MCF 10A (cell line): ENCODE measurements at regions not wholly inside any gene's neighbourhood (a gene's known extent, or its start where the extent isn't known, plus 50 kb on each side); places are given as distances from the start of the nearest gene placed in this dataset.

ENCODE experiments used
- BruUV-seq: library from RNA; stranded (reverse); fragments of 400-500 nt; replicated peaks from 2 replicates; lab custom pipeline; 2021; lab: Mats Ljungman, UMichigan
- CTCF ChIA-PET: fragments of 300-600 bp; sonication (Branson Sonifier 250); formaldehyde crosslinking; extraction: SDS; loops from one replicate; lab custom pipeline; 2021; ENCODE audit warnings: antibody characterized with exemption, inconsistent platforms; lab: Yijun Ruan, JAX
- POLR2A ChIA-PET: fragments of 300-600, 350-650 bp; sonication (Branson Sonifier 250); formaldehyde crosslinking; extraction: SDS; loops from one replicate; lab custom pipeline; 2020; ENCODE audit warnings: antibody characterized with exemption, inconsistent platforms; lab: Yijun Ruan, JAX
- DNase-seq: peaks from one replicate; pipeline ENCODE4 v3.0.0-alpha.2; 2018; ENCODE audit not compliant: unreplicated experiment
- H3K27ac Mint-ChIP-seq: one replicate; pipeline ENCODE4 v1.8.0; 2022; ENCODE audit warnings: mild to moderate bottlenecking, low read depth, mixed read lengths; ENCODE audit not compliant: unreplicated experiment
- H3K27me3 Mint-ChIP-seq: one replicate; pipeline ENCODE4 v1.8.0; 2022; ENCODE audit warnings: mixed read lengths; ENCODE audit not compliant: insufficient read depth, unreplicated experiment
- H3K36me3 Mint-ChIP-seq: one replicate; pipeline ENCODE4 v1.8.0; 2022; ENCODE audit warnings: mild to moderate bottlenecking, moderate library complexity, mixed read lengths; ENCODE audit not compliant: insufficient read depth, unreplicated experiment
- H3K4me1 Mint-ChIP-seq: one replicate; pipeline ENCODE4 v1.8.0; 2022; ENCODE audit warnings: mixed read lengths; ENCODE audit not compliant: insufficient read depth, unreplicated experiment
- H3K4me3 Mint-ChIP-seq: one replicate; pipeline ENCODE4 v1.8.0; 2022; ENCODE audit warnings: mild to moderate bottlenecking, moderate library complexity, mixed read lengths; ENCODE audit not compliant: unreplicated experiment
- H3K9me3 Mint-ChIP-seq: one replicate; pipeline ENCODE4 v1.8.0; 2022; ENCODE audit warnings: mixed read lengths; ENCODE audit not compliant: unreplicated experiment
- intact Hi-C: fragments of 100-400 bp; cut with micrococcal nuclease; formaldehyde crosslinking; loops from 2 replicates; pipeline ENCODE4 v1.14.1; 2022
- TF ChIP-seq, protein P1 (sequence below): fragments of 200-600 bp; IDR thresholded peaks from one replicate; pipeline ENCODE4 v1.8.0; 2022; ENCODE audit warnings: antibody characterized with exemption, mild to moderate bottlenecking; ENCODE audit not compliant: unreplicated experiment

DNA sequence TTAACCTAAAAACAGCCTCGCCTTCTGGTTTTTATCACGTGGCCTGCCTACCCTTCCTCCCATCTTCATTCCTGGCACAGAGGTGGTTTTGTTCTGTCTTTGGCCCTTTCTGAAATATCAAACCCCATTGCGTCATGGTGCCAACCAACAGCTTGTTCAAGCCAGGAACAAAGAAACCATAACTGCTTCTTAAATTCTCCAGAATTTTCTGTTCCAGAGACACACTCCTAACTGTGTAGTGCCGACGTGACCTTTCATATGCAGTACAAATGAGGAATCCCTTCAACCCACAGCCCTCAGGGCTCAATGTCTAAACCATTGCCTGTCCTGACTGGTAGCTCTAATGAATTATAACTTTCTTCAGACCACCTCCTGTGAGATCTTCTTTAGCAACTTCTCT is 82.2 kb upstream of the TNP1 start:
- H3K9me3 Mint-ChIP-seq, result no peaks in the 10 kb centered on the region
- no peaks in the 10 kb centered on the region for H3K4me1 Mint-ChIP-seq
- POLR2A ChIA-PET, result no interaction called here
- CTCF ChIA-PET, result interaction anchor here (0.7 kb wide), 1 partner anchor 209 kb away, joined by 3 read pairs; no protein-coding TSS in a partner anchor
- no peak overlapping the region for H3K4me3 Mint-ChIP-seq
- TF ChIP-seq, protein P1, sequence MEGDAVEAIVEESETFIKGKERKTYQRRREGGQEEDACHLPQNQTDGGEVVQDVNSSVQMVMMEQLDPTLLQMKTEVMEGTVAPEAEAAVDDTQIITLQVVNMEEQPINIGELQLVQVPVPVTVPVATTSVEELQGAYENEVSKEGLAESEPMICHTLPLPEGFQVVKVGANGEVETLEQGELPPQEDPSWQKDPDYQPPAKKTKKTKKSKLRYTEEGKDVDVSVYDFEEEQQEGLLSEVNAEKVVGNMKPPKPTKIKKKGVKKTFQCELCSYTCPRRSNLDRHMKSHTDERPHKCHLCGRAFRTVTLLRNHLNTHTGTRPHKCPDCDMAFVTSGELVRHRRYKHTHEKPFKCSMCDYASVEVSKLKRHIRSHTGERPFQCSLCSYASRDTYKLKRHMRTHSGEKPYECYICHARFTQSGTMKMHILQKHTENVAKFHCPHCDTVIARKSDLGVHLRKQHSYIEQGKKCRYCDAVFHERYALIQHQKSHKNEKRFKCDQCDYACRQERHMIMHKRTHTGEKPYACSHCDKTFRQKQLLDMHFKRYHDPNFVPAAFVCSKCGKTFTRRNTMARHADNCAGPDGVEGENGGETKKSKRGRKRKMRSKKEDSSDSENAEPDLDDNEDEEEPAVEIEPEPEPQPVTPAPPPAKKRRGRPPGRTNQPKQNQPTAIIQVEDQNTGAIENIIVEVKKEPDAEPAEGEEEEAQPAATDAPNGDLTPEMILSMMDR, result no peak
- DNase-seq, result no peak
- H3K27ac Mint-ChIP-seq, result no peak overlapping the region
- intact Hi-C loops, result no loop called here
- no TSS peak for BruUV-seq
- H3K27me3 Mint-ChIP-seq, result peaks cover 10% of the 10 kb centered on the region
- no peaks in the 10 kb centered on the region for H3K36me3 Mint-ChIP-seq

GRCh38 chr2:216936954-216937357 is 77.1 kb upstream of the TNP1 start:
- intact Hi-C loops, result no loop called here
- H3K4me3 Mint-ChIP-seq, result no peak overlapping the region
- no peak overlapping the region for H3K27ac Mint-ChIP-seq
- H3K4me1 Mint-ChIP-seq, result no peaks in the 10 kb centered on the region
- H3K9me3 Mint-ChIP-seq, result no peaks in the 10 kb centered on the region
- CTCF ChIA-PET, result interaction anchor here (1.1 kb wide), 1 partner anchor 240 kb away, joined by 4 read pairs; no protein-coding TSS in a partner anchor
- peaks cover 10% of the 10 kb centered on the region for H3K27me3 Mint-ChIP-seq
- BruUV-seq, result no TSS peak
- H3K36me3 Mint-ChIP-seq, result no peaks in the 10 kb centered on the region
- DNase-seq, result no peak
- TF ChIP-seq, protein P1, result no peak
- POLR2A ChIA-PET, result no interaction called here

DNA sequence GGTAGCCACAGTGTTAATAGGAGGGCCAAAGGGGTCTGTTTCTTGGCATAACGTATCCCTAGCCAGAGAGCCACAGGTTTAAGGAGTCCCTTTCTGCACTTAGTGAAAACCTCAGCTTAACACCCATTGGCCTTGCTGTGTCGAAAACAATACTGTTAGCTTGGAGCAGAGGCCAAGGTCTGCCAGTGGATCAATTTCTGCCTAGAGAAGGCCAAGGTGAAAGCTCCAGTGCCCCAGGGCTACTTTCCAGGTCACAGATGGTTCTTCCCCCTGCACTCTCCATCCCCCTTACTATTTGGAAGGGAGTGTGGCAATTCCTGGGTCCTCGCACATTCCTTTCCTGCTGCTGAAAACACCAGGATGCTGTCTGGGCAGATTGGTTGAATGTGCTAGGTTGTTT is 74.8 kb upstream of the TNP1 start:
- CTCF ChIA-PET, result interaction anchor here (0.5 kb wide), 1 partner anchor 576 kb away, joined by 3 read pairs; no protein-coding TSS in a partner anchor
- POLR2A ChIA-PET, result no interaction called here
- no peak overlapping the region for H3K27ac Mint-ChIP-seq
- no peak overlapping the region for H3K4me3 Mint-ChIP-seq
- intact Hi-C loops, result no loop called here
- H3K9me3 Mint-ChIP-seq, result no peaks in the 10 kb centered on the region
- no peaks in the 10 kb centered on the region for H3K36me3 Mint-ChIP-seq
- no peak for DNase-seq
- H3K4me1 Mint-ChIP-seq, result no peaks in the 10 kb centered on the region
- TF ChIP-seq, protein P1, result no peak
- BruUV-seq, result no TSS peak
- peaks cover 10% of the 10 kb centered on the region for H3K27me3 Mint-ChIP-seq

- no peak overlapping the region for H3K4me3 Mint-ChIP-seq
- no peak overlapping the region for H3K27ac Mint-ChIP-seq
- intact Hi-C loops, result no loop called here
- H3K36me3 Mint-ChIP-seq, result no peaks in the 10 kb centered on the region
- no peak for DNase-seq
- ChIA-PET POLR2A (no interaction called here), CTCF (no interaction called here)
- TF ChIP-seq, protein P1, result no peak
- H3K4me1 Mint-ChIP-seq, result no peaks in the 10 kb centered on the region
- H3K9me3 Mint-ChIP-seq, result no peaks in the 10 kb centered on the region
- H3K27me3 Mint-ChIP-seq, result peaks cover 9% of the 10 kb centered on the region
- BruUV-seq, result no TSS peak
Measured at GRCh38 chr2:216934151-216934550, 74.3 kb upstream of the TNP1 start.
